GM23338 (cell line): ENCODE measurements at regions not wholly inside any gene's neighbourhood (a gene's known extent, or its start where the extent isn't known, plus 50 kb on each side); places are given as distances from the start of the nearest gene placed in this dataset.

Experiments
- ATAC-seq: fragments of 200-7000 bp; cut with Tn5 transposase; 3 replicates; pipeline ENCODE4 v1.9.1; 2020
- DNase-seq: peaks from one replicate; pipeline ENCODE4 v3.0.0-alpha.2; 2015; ENCODE audit warnings: low spot score
- H2AFZ ChIP-seq: fragments of 200-600 bp; sonication (generic); 2 replicates; pipeline ENCODE4 v1.8.0; 2016; ENCODE audit warnings: antibody characterized with exemption, mild to moderate bottlenecking, moderate library complexity
- H3F3A ChIP-seq: fragments of 200-600 bp; sonication (generic); replicated peaks from 2 replicates; pipeline ENCODE4 v1.8.0; 2017; ENCODE audit warnings: antibody characterized with exemption, mixed run types, low read depth
- H3K27ac ChIP-seq: fragments of 200-600 bp; sonication (generic); 2 replicates; pipeline ENCODE4 v1.6.1; 2016; ENCODE audit warnings: low read depth
- H3K27me3 ChIP-seq: fragments of 200-600 bp; sonication (generic); 2 replicates; pipeline ENCODE4 v1.8.0; 2016; ENCODE audit warnings: mild to moderate bottlenecking, mixed run types, moderate library complexity; ENCODE audit not compliant: insufficient read depth
- H3K36me3 ChIP-seq: fragments of 200-600 bp; sonication (generic); 2 replicates; pipeline ENCODE4 v1.8.0; 2016; ENCODE audit warnings: mild to moderate bottlenecking; ENCODE audit not compliant: insufficient read depth
- H3K4me1 ChIP-seq: fragments of 200-600 bp; sonication (generic); 2 replicates; pipeline ENCODE4 v1.8.0; 2016; ENCODE audit warnings: mild to moderate bottlenecking, moderate library complexity; ENCODE audit not compliant: insufficient read depth
- H3K4me2 ChIP-seq: fragments of 200-600 bp; sonication (generic); 2 replicates; pipeline ENCODE4 v1.7.1; 2017; ENCODE audit warnings: mixed run types
- H3K4me3 ChIP-seq: fragments of 200-600 bp; sonication (generic); 2 replicates; pipeline ENCODE4 v1.6.1; 2016; ENCODE audit warnings: mixed run types
- H3K79me2 ChIP-seq: fragments of 200-600 bp; sonication (generic); replicated peaks from 2 replicates; pipeline ENCODE4 v1.8.0; 2017; ENCODE audit warnings: mild to moderate bottlenecking; ENCODE audit not compliant: insufficient read depth
- H3K9me2 ChIP-seq: fragments of 200-600 bp; sonication (generic); 2 replicates; pipeline ENCODE4 v1.8.0; 2017; ENCODE audit not compliant: insufficient read depth
- H4K20me1 ChIP-seq: fragments of 200-600 bp; sonication (generic); replicated peaks from 2 replicates; pipeline ENCODE4 v1.8.0; 2017; ENCODE audit warnings: mild to moderate bottlenecking; ENCODE audit not compliant: insufficient read depth
- H3K27ac Mint-ChIP-seq: 2 replicates; pipeline ENCODE4 v1.8.0; 2020; ENCODE audit warnings: inconsistent platforms, mild to moderate bottlenecking, moderate library complexity, mixed read lengths
- H3K27me3 Mint-ChIP-seq: 3 replicates; pipeline ENCODE4 v1.8.0; 2022; ENCODE audit warnings: low read depth, mild to moderate bottlenecking, moderate library complexity, mixed read lengths, inconsistent platforms; ENCODE audit not compliant: insufficient read depth, poor library complexity
- H3K36me3 Mint-ChIP-seq: 3 replicates; pipeline ENCODE4 v1.8.0; 2021; ENCODE audit warnings: low read depth, mild to moderate bottlenecking, inconsistent platforms, moderate library complexity, mixed read lengths
- H3K4me1 Mint-ChIP-seq: 3 replicates; pipeline ENCODE4 v1.8.0; 2020; ENCODE audit warnings: mild to moderate bottlenecking, inconsistent platforms, mixed read lengths
- H3K4me3 Mint-ChIP-seq: 3 replicates; pipeline ENCODE4 v1.8.0; 2021; ENCODE audit warnings: moderate library complexity, mild to moderate bottlenecking, inconsistent platforms, mixed read lengths
- H3K9me3 Mint-ChIP-seq: 3 replicates; pipeline ENCODE4 v1.8.0; 2020; ENCODE audit warnings: moderate library complexity, mild to moderate bottlenecking, inconsistent platforms, mixed read lengths
- CTCF ChIP-seq, 2 experiments: fragments of 200-600 bp in 1 of 2; sonication (generic) in 1 of 2; conservative IDR thresholded peaks; 2 replicates each; pipeline versions ENCODE4 v1.5.1 to v1.6.1; 2016 to 2017; ENCODE audit warnings: antibody characterized with exemption in 2 of 2, low read depth in 2 of 2, mild to moderate bottlenecking in 2 of 2, moderate library complexity in 1 of 2
- JUNB ChIP-seq: IDR thresholded peaks from one replicate; pipeline ENCODE4 v1.6.1; 2016; ENCODE audit warnings: antibody characterized with exemption; ENCODE audit not compliant: unreplicated experiment
- POLR2AphosphoS5 ChIP-seq: IDR thresholded peaks from 2 replicates; pipeline ENCODE4 v1.6.1; 2016; ENCODE audit warnings: antibody characterized with exemption, low read depth
- REST ChIP-seq: IDR thresholded peaks from one replicate; pipeline ENCODE4 v1.6.1; 2018; ENCODE audit warnings: antibody characterized with exemption; ENCODE audit not compliant: unreplicated experiment
- ZNF114 ChIP-seq: fragments of 250-450 bp; sonication (Bioruptor Pico); IDR thresholded peaks from 2 replicates; pipeline ENCODE4 v1.5.0; 2020; ENCODE audit warnings: mild to moderate bottlenecking, moderate library complexity
- ZNF331 ChIP-seq: fragments of 250-450 bp; sonication (Bioruptor Pico); IDR thresholded peaks from 2 replicates; pipeline ENCODE4 v1.5.0; 2020; ENCODE audit warnings: low read depth, mild to moderate bottlenecking, moderate library complexity

DNA sequence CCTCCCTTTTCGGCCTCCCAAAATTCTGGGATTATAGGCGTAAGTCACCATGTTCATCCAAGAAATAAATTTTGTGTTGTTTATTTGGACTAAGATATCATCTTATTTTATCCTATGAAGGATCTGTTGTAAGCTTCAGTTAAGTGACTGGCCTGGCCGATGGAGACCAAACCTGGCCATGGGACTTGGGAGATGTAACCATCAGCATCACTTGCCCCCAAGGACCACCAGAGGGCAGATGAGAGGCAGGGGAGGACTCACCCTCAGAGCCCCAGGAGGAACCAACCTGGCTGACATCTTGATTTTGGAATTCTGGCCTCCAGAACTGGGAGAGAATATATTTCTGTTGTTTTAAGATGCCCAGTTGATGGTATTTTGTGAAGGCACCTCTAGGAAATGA lies 266.7 kb downstream of the CDH26 start:
- peak; percentile 45 for DNase-seq

GRCh38 chr20:60228255-60228654 lies 270.0 kb downstream of the CDH26 start:
- no peaks in the 10 kb centered on the region for H3F3A ChIP-seq
- no peak for ATAC-seq
- no peak overlapping the region for H2AFZ ChIP-seq

More for the DNA sequence above, 266.7 kb downstream of the CDH26 start:
- no peaks in the 10 kb centered on the region for H3K36me3 ChIP-seq
- Mint-ChIP-seq H3K4me3 (no peak overlapping the region), H3K27ac (no peak overlapping the region), H3K27me3 (peaks cover 3% of the 10 kb centered on the region), H3K36me3 (peaks cover 5% of the 10 kb centered on the region; the same call in 2 of the 3 replicates), H3K9me3 (peaks cover 11% of the 10 kb centered on the region), H3K4me1 (no peaks in the 10 kb centered on the region)
- H4K20me1 ChIP-seq: no peaks in the 10 kb centered on the region
- H3K4me3 ChIP-seq: no peak overlapping the region
- no peak overlapping the region for H2AFZ ChIP-seq
- no peaks in the 10 kb centered on the region for H3K9me2 ChIP-seq
- no peaks in the 10 kb centered on the region for H3K79me2 ChIP-seq
- no peak overlapping the region for H3K27ac ChIP-seq
- no peak overlapping the region for H3K4me2 ChIP-seq
- no peaks in the 10 kb centered on the region for H3F3A ChIP-seq
- TF ChIP-seq CTCF (conservative IDR thresholded peaks at IDR 0.05; ENCODE audit: low read depth in 2 of 2): peak; percentile 57 to 61
- no peak for TF ChIP-seq JUNB
- no peaks in the 10 kb centered on the region for H3K4me1 ChIP-seq
- ATAC-seq: peak; percentile 73
- no peaks in the 10 kb centered on the region for H3K27me3 ChIP-seq

More at GRCh38 chr20:60228255-60228654, 270.0 kb downstream of the CDH26 start:
- DNase-seq: no peak
- Histone ChIP-seq H4K20me1 (no peaks in the 10 kb centered on the region), H3K4me1 (no peaks in the 10 kb centered on the region), H3K27ac (no peak overlapping the region), H3K4me2 (no peak overlapping the region), H3K79me2 (no peaks in the 10 kb centered on the region), H3K27me3 (no peaks in the 10 kb centered on the region), H3K4me3 (no peak overlapping the region), H3K36me3 (no peaks in the 10 kb centered on the region), H3K9me2 (no peaks in the 10 kb centered on the region; the same call in 1 of the 2 replicates)
- peaks cover 3% of the 10 kb centered on the region for H3K27me3 Mint-ChIP-seq
- H3K4me3 Mint-ChIP-seq: no peak overlapping the region
- no peak for TF ChIP-seq ZNF331
- no peak for TF ChIP-seq REST
- TF ChIP-seq POLR2AphosphoS5: no peak
- no peak for TF ChIP-seq CTCF (conservative IDR thresholded peaks at IDR 0.05; ENCODE audit: low read depth in 2 of 2)
- TF ChIP-seq ZNF114 (CRISPR knock-in tag): no peak
- no peak for TF ChIP-seq JUNB
- H3K9me3 Mint-ChIP-seq: peaks cover 14% of the 10 kb centered on the region; the same call in 2 of the 3 replicates
- H3K36me3 Mint-ChIP-seq: peaks cover 5% of the 10 kb centered on the region; the same call in 1 of the 3 replicates
- no peak overlapping the region for H3K27ac Mint-ChIP-seq
- no peaks in the 10 kb centered on the region for H3K4me1 Mint-ChIP-seq
